Activated T-cell treated with anti-CD3 and anti-CD28 coated beads, Interleukin-2, amount 50 U/mL, for 24 hours (primary cell): ENCODE measurements at regions not wholly inside any gene's neighbourhood (a gene's known extent, or its start where the extent isn't known, plus 50 kb on each side); places are given as distances from the start of the nearest gene placed in this dataset.

Experiments
- DNase-seq: peaks from one replicate; pipeline ENCODE4 v3.0.0-alpha.2; 2020
- H3K27ac Mint-ChIP-seq: 2 replicates; pipeline ENCODE4 v1.8.0; 2020; ENCODE audit warnings: mild to moderate bottlenecking, mixed read lengths
- H3K27me3 Mint-ChIP-seq: 2 replicates; pipeline ENCODE4 v1.8.0; 2020; ENCODE audit warnings: mixed read lengths
- H3K36me3 Mint-ChIP-seq: 2 replicates; pipeline ENCODE4 v1.8.0; 2020; ENCODE audit warnings: low read depth, mixed read lengths
- H3K4me1 Mint-ChIP-seq: 2 replicates; pipeline ENCODE4 v1.8.0; 2020; ENCODE audit warnings: low read depth, mixed read lengths
- H3K4me3 Mint-ChIP-seq: 2 replicates; pipeline ENCODE4 v1.8.0; 2020; ENCODE audit warnings: mild to moderate bottlenecking, moderate library complexity, mixed read lengths
- H3K9me3 Mint-ChIP-seq: 2 replicates; pipeline ENCODE4 v1.8.0; 2020; ENCODE audit warnings: mixed read lengths

GRCh38 chr5:124796495-124796894 is 50.1 kb upstream of the ZNF608 start:
- no peaks in the 10 kb centered on the region for H3K4me1 Mint-ChIP-seq
- H3K9me3 Mint-ChIP-seq, result no peaks in the 10 kb centered on the region
- no peak overlapping the region for H3K4me3 Mint-ChIP-seq
- DNase-seq, result no peak
- H3K27me3 Mint-ChIP-seq, result no peaks in the 10 kb centered on the region
- no peak overlapping the region for H3K27ac Mint-ChIP-seq
- no peaks in the 10 kb centered on the region for H3K36me3 Mint-ChIP-seq

GRCh38 chr5:124797665-124798087 is 51.2 kb upstream of the ZNF608 start:
- no peak for DNase-seq
- H3K36me3 Mint-ChIP-seq, result no peaks in the 10 kb centered on the region
- H3K4me1 Mint-ChIP-seq, result no peaks in the 10 kb centered on the region
- H3K9me3 Mint-ChIP-seq, result no peaks in the 10 kb centered on the region
- H3K4me3 Mint-ChIP-seq, result no peak overlapping the region
- H3K27ac Mint-ChIP-seq, result no peak overlapping the region
- H3K27me3 Mint-ChIP-seq, result no peaks in the 10 kb centered on the region

GRCh38 chr5:124798890-124799289 is 52.5 kb upstream of the ZNF608 start:
- no peak for DNase-seq
- H3K4me1 Mint-ChIP-seq, result no peaks in the 10 kb centered on the region
- H3K4me3 Mint-ChIP-seq, result no peak overlapping the region
- no peaks in the 10 kb centered on the region for H3K27me3 Mint-ChIP-seq
- no peak overlapping the region for H3K27ac Mint-ChIP-seq
- H3K9me3 Mint-ChIP-seq, result no peaks in the 10 kb centered on the region
- H3K36me3 Mint-ChIP-seq, result no peaks in the 10 kb centered on the region

- DNase-seq, result no peak
- H3K36me3 Mint-ChIP-seq, result no peaks in the 10 kb centered on the region
- no peak overlapping the region for H3K27ac Mint-ChIP-seq
- H3K4me3 Mint-ChIP-seq, result no peak overlapping the region
- H3K27me3 Mint-ChIP-seq, result no peaks in the 10 kb centered on the region
- no peaks in the 10 kb centered on the region for H3K9me3 Mint-ChIP-seq
- no peaks in the 10 kb centered on the region for H3K4me1 Mint-ChIP-seq
These were observed 55.1 kb upstream of the ZNF608 start for GRCh38 chr5:124801551-124801950.

- H3K27me3 Mint-ChIP-seq, result no peaks in the 10 kb centered on the region
- H3K36me3 Mint-ChIP-seq, result no peaks in the 10 kb centered on the region
- H3K27ac Mint-ChIP-seq, result no peak overlapping the region
- H3K4me3 Mint-ChIP-seq, result no peak overlapping the region
- no peaks in the 10 kb centered on the region for H3K9me3 Mint-ChIP-seq
- no peaks in the 10 kb centered on the region for H3K4me1 Mint-ChIP-seq
- no peak for DNase-seq
These were observed 57.3 kb upstream of the ZNF608 start for GRCh38 chr5:124803617-124804323.

GRCh38 chr5:124806026-124806372 is 59.6 kb upstream of the ZNF608 start:
- H3K27me3 Mint-ChIP-seq, result no peaks in the 10 kb centered on the region
- no peaks in the 10 kb centered on the region for H3K4me1 Mint-ChIP-seq
- H3K36me3 Mint-ChIP-seq, result no peaks in the 10 kb centered on the region
- no peak overlapping the region for H3K27ac Mint-ChIP-seq
- H3K9me3 Mint-ChIP-seq, result no peaks in the 10 kb centered on the region
- DNase-seq, result no peak
- no peak overlapping the region for H3K4me3 Mint-ChIP-seq

GRCh38 chr5:124806373-124807077 is 60.1 kb upstream of the ZNF608 start:
- no peaks in the 10 kb centered on the region for H3K36me3 Mint-ChIP-seq
- H3K9me3 Mint-ChIP-seq, result no peaks in the 10 kb centered on the region
- H3K4me1 Mint-ChIP-seq, result no peaks in the 10 kb centered on the region
- no peak overlapping the region for H3K27ac Mint-ChIP-seq
- no peak for DNase-seq
- no peaks in the 10 kb centered on the region for H3K27me3 Mint-ChIP-seq
- H3K4me3 Mint-ChIP-seq, result no peak overlapping the region

GRCh38 chr5:124808842-124809268 is 62.4 kb upstream of the ZNF608 start:
- Mint-ChIP-seq H3K36me3 (no peaks in the 10 kb centered on the region), H3K27me3 (no peaks in the 10 kb centered on the region), H3K27ac (no peak overlapping the region), H3K4me1 (no peaks in the 10 kb centered on the region), H3K4me3 (no peak overlapping the region), H3K9me3 (no peaks in the 10 kb centered on the region)
- DNase-seq, result no peak

- Mint-ChIP-seq H3K4me3 (no peak overlapping the region), H3K36me3 (no peaks in the 10 kb centered on the region), H3K27me3 (no peaks in the 10 kb centered on the region), H3K27ac (no peak overlapping the region), H3K4me1 (no peaks in the 10 kb centered on the region), H3K9me3 (no peaks in the 10 kb centered on the region)
- no peak for DNase-seq
These were observed 64.1 kb upstream of the ZNF608 start for GRCh38 chr5:124810396-124811006.

- Mint-ChIP-seq H3K27me3 (no peaks in the 10 kb centered on the region), H3K27ac (no peak overlapping the region), H3K4me1 (no peaks in the 10 kb centered on the region), H3K9me3 (no peaks in the 10 kb centered on the region), H3K36me3 (no peaks in the 10 kb centered on the region), H3K4me3 (no peak overlapping the region)
- no peak for DNase-seq
These were observed 66.4 kb upstream of the ZNF608 start for GRCh38 chr5:124812771-124813358.

- Mint-ChIP-seq H3K4me3 (no peak overlapping the region), H3K9me3 (no peaks in the 10 kb centered on the region), H3K27ac (no peak overlapping the region), H3K4me1 (no peaks in the 10 kb centered on the region), H3K36me3 (no peaks in the 10 kb centered on the region), H3K27me3 (no peaks in the 10 kb centered on the region)
- DNase-seq, result no peak
These were observed 69.9 kb upstream of the ZNF608 start for GRCh38 chr5:124816381-124816780.

GRCh38 chr5:124819201-124819600 is 72.8 kb upstream of the ZNF608 start:
- Mint-ChIP-seq H3K4me1 (no peaks in the 10 kb centered on the region), H3K27me3 (no peaks in the 10 kb centered on the region), H3K4me3 (no peak overlapping the region), H3K36me3 (no peaks in the 10 kb centered on the region), H3K27ac (no peak overlapping the region), H3K9me3 (no peaks in the 10 kb centered on the region)
- no peak for DNase-seq

GRCh38 chr5:124822647-124823046 is 76.2 kb upstream of the ZNF608 start:
- no peaks in the 10 kb centered on the region for H3K4me1 Mint-ChIP-seq
- H3K9me3 Mint-ChIP-seq, result no peaks in the 10 kb centered on the region
- H3K27me3 Mint-ChIP-seq, result no peaks in the 10 kb centered on the region
- DNase-seq, result no peak
- H3K36me3 Mint-ChIP-seq, result no peaks in the 10 kb centered on the region
- no peak overlapping the region for H3K4me3 Mint-ChIP-seq
- H3K27ac Mint-ChIP-seq, result no peak overlapping the region

GRCh38 chr5:124823380-124823779 is 76.9 kb upstream of the ZNF608 start:
- no peaks in the 10 kb centered on the region for H3K36me3 Mint-ChIP-seq
- H3K27ac Mint-ChIP-seq, result no peak overlapping the region
- H3K4me3 Mint-ChIP-seq, result no peak overlapping the region

GRCh38 chr5:124824637-124825158 is 78.3 kb upstream of the ZNF608 start:
- H3K36me3 Mint-ChIP-seq, result no peaks in the 10 kb centered on the region
- H3K4me1 Mint-ChIP-seq, result no peaks in the 10 kb centered on the region
- no peaks in the 10 kb centered on the region for H3K27me3 Mint-ChIP-seq
- no peak for DNase-seq
- no peak overlapping the region for H3K27ac Mint-ChIP-seq
- H3K4me3 Mint-ChIP-seq, result no peak overlapping the region
- H3K9me3 Mint-ChIP-seq, result no peaks in the 10 kb centered on the region

More at GRCh38 chr5:124823380-124823779, 76.9 kb upstream of the ZNF608 start:
- Mint-ChIP-seq H3K9me3 (no peaks in the 10 kb centered on the region), H3K27me3 (no peaks in the 10 kb centered on the region), H3K4me1 (no peaks in the 10 kb centered on the region)
- DNase-seq, result no peak
